ENCODE measurements at regions not wholly inside any gene's neighbourhood (a gene's known extent, or its start where the extent isn't known, plus 50 kb on each side); places are given as distances from the start of the nearest gene placed in this dataset.

DNA sequence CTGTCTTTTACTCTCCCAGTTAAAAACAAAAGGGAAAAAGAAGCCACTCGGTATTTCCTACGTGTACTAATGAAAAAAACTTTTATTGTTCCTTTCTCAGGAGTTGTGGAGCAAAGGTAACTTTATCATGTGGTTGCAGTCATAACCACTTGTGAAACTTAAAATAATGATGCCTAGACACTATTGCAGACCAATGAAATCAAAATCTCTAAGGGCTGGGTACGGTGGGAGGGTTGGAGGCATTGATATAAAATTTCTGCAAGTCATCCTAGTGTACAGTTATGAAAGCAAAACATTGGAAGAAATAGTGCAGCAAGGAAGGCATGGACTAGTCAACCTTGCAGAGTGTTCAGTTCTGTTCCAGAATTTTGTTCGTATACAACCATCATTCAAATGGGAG lies 808.8 kb downstream of the TUSC7 start:
- Histone ChIP-seq H3K4ac (ENCODE audit: low read depth in 1 of 2, low read length in 2 of 2) (no peak overlapping the region), H4K91ac (ENCODE audit: low read length) (no peak overlapping the region), H3K23ac (ENCODE audit: low read length in 2 of 2) (no peak overlapping the region), H3K4me1 (ENCODE audit: control insufficient read depth, insufficient read depth, low read depth, low read length) (peaks cover under 1% of the 10 kb centered on the region), H2AK5ac (ENCODE audit: low read length, severe bottlenecking) (no peak overlapping the region), H3K9ac (ENCODE audit: low read length) (no peak overlapping the region), H3K9me3 (ENCODE audit: control insufficient read depth, low read length) (no peaks in the 10 kb centered on the region), H2BK120ac (ENCODE audit: low read depth, low read length) (no peak overlapping the region), H3K4me3 (ENCODE audit: insufficient read depth in 1 of 2, low read depth in 1 of 2, low read length in 2 of 2) (no peak overlapping the region), H3K27ac (ENCODE audit: low read length, poor library complexity, severe bottlenecking) (no peak overlapping the region), H2BK12ac (ENCODE audit: low read length in 2 of 2) (no peak overlapping the region), H3K79me1 (replicated peaks; ENCODE audit: low read length, poor library complexity, severe bottlenecking) (no peaks in the 10 kb centered on the region), H3K18ac (ENCODE audit: low read depth in 1 of 2, low read length in 2 of 2) (no peak overlapping the region), H4K8ac (ENCODE audit: low read length) (no peak overlapping the region), H2BK5ac (ENCODE audit: low read depth, low read length, poor library complexity, severe bottlenecking) (no peak overlapping the region), H3K14ac (ENCODE audit: low read length in 2 of 2) (no peak overlapping the region), H3K36me3 (ENCODE audit: control insufficient read depth in 1 of 2, insufficient read depth in 2 of 2, low read depth in 1 of 2, low read length in 2 of 2) (no peaks in the 10 kb centered on the region), H3K4me2 (ENCODE audit: low read length, poor library complexity, severe bottlenecking) (no peak overlapping the region), H2BK15ac (ENCODE audit: low read depth, poor library complexity, severe bottlenecking) (no peak overlapping the region), H2AFZ (ENCODE audit: low read depth, low read length) (no peak overlapping the region), H3K27me3 (ENCODE audit: control insufficient read depth in 1 of 2, insufficient read depth in 1 of 2, low read length in 2 of 2) (no peaks in the 10 kb centered on the region)
- no peak for DNase-seq
- 96% methylated on average over 2 of the region's 4 CpGs for WGBS

DNA sequence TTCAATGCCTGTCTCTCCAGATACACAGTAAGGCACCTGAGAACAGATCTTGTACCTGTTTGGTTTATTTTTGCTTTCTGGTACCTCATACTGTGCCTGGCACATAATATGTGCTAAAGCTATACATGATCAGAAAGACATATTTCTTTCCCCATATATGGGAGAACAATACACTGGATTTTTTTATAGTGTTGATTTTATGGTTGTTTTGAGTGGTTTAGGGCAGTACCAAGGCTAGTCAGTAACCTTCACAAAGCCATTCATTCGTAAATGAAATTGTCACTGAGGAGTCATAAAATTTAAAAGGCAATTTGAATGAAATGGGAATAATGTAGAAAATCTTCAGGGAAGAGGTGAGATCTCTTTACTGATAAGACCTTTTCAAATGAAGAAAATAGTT lies 810.2 kb downstream of the TUSC7 start:
- Histone ChIP-seq H3K14ac (ENCODE audit: low read length in 2 of 2) (no peak overlapping the region), H2AK5ac (ENCODE audit: low read length, severe bottlenecking) (no peak overlapping the region), H2BK12ac (ENCODE audit: low read length in 2 of 2) (no peak overlapping the region), H3K4me2 (ENCODE audit: low read length, poor library complexity, severe bottlenecking) (no peak overlapping the region), H2AFZ (ENCODE audit: low read depth, low read length) (no peak overlapping the region), H3K23ac (ENCODE audit: low read length in 2 of 2) (no peak overlapping the region), H2BK15ac (ENCODE audit: low read depth, poor library complexity, severe bottlenecking) (no peak overlapping the region), H3K18ac (ENCODE audit: low read depth in 1 of 2, low read length in 2 of 2) (no peak overlapping the region), H2BK5ac (ENCODE audit: low read depth, low read length, poor library complexity, severe bottlenecking) (no peak overlapping the region), H2BK120ac (ENCODE audit: low read depth, low read length) (no peak overlapping the region), H3K4me3 (ENCODE audit: insufficient read depth in 1 of 2, low read depth in 1 of 2, low read length in 2 of 2) (no peak overlapping the region), H3K9me3 (ENCODE audit: control insufficient read depth, low read length) (no peaks in the 10 kb centered on the region), H3K36me3 (ENCODE audit: control insufficient read depth in 1 of 2, insufficient read depth in 2 of 2, low read depth in 1 of 2, low read length in 2 of 2) (no peaks in the 10 kb centered on the region), H3K27me3 (ENCODE audit: control insufficient read depth in 1 of 2, insufficient read depth in 1 of 2, low read length in 2 of 2) (no peaks in the 10 kb centered on the region), H3K9ac (ENCODE audit: low read length) (no peak overlapping the region), H3K27ac (ENCODE audit: low read length, poor library complexity, severe bottlenecking) (no peak overlapping the region), H4K8ac (ENCODE audit: low read length) (no peak overlapping the region), H4K91ac (ENCODE audit: low read length) (no peak overlapping the region), H3K4ac (ENCODE audit: low read depth in 1 of 2, low read length in 2 of 2) (no peak overlapping the region), H3K4me1 (ENCODE audit: control insufficient read depth, insufficient read depth, low read depth, low read length) (peaks cover 2% of the 10 kb centered on the region), H3K79me1 (replicated peaks; ENCODE audit: low read length, poor library complexity, severe bottlenecking) (no peaks in the 10 kb centered on the region)
- no peak for DNase-seq
- 84% methylated on average over 1 of the region's 1 CpG for WGBS

DNA sequence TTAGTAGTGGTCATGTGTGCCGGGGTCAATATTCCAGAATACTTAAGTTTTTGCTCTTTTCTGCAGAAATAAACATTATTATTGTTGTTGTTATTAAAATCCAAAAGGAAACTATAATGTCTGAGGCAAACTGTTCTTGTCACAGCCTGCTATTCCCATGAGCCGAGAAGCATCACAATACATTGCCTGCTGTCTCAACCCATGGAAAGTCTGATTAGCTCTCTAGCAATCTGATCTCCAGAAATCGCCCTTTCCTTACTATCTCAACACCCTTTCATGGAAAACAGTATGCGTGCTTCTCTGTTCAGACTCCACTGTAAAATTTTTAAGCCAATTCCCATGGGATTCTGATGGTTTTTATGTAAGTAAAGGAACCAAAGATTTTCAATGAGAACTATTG lies 811.0 kb downstream of the TUSC7 start:
- H2BK15ac ChIP-seq (ENCODE audit: low read depth, poor library complexity, severe bottlenecking): no peak overlapping the region
- H3K4ac ChIP-seq (ENCODE audit: low read depth in 1 of 2, low read length in 2 of 2): no peak overlapping the region
- H3K23ac ChIP-seq (ENCODE audit: low read length in 2 of 2): no peak overlapping the region
- no peak overlapping the region for H3K4me2 ChIP-seq (ENCODE audit: low read length, poor library complexity, severe bottlenecking)
- H3K9ac ChIP-seq (ENCODE audit: low read length): no peak overlapping the region
- H4K8ac ChIP-seq (ENCODE audit: low read length): no peak overlapping the region
- no peaks in the 10 kb centered on the region for H3K36me3 ChIP-seq (ENCODE audit: control insufficient read depth in 1 of 2, insufficient read depth in 2 of 2, low read depth in 1 of 2, low read length in 2 of 2)
- H3K27me3 ChIP-seq (ENCODE audit: control insufficient read depth in 1 of 2, insufficient read depth in 1 of 2, low read length in 2 of 2): no peaks in the 10 kb centered on the region
- H2BK120ac ChIP-seq (ENCODE audit: low read depth, low read length): no peak overlapping the region
- 86% methylated on average over 2 of the region's 4 CpGs for WGBS
- H2AK5ac ChIP-seq (ENCODE audit: low read length, severe bottlenecking): no peak overlapping the region
- H2BK5ac ChIP-seq (ENCODE audit: low read depth, low read length, poor library complexity, severe bottlenecking): no peak overlapping the region
- H3K14ac ChIP-seq (ENCODE audit: low read length in 2 of 2): no peak overlapping the region
- peaks cover 5% of the 10 kb centered on the region for H3K4me1 ChIP-seq (ENCODE audit: control insufficient read depth, insufficient read depth, low read depth, low read length)
- H3K79me1 ChIP-seq (replicated peaks; ENCODE audit: low read length, poor library complexity, severe bottlenecking): no peaks in the 10 kb centered on the region
- no peak overlapping the region for H2BK12ac ChIP-seq (ENCODE audit: low read length in 2 of 2)
- no peak overlapping the region for H2AFZ ChIP-seq (ENCODE audit: low read depth, low read length)
- H4K91ac ChIP-seq (ENCODE audit: low read length): no peak overlapping the region
- H3K9me3 ChIP-seq (ENCODE audit: control insufficient read depth, low read length): no peaks in the 10 kb centered on the region
- H3K27ac ChIP-seq (ENCODE audit: low read length, poor library complexity, severe bottlenecking): no peak overlapping the region
- no peak overlapping the region for H3K4me3 ChIP-seq (ENCODE audit: insufficient read depth in 1 of 2, low read depth in 1 of 2, low read length in 2 of 2)
- no peak for DNase-seq
- H3K18ac ChIP-seq (ENCODE audit: low read depth in 1 of 2, low read length in 2 of 2): no peak overlapping the region

DNA sequence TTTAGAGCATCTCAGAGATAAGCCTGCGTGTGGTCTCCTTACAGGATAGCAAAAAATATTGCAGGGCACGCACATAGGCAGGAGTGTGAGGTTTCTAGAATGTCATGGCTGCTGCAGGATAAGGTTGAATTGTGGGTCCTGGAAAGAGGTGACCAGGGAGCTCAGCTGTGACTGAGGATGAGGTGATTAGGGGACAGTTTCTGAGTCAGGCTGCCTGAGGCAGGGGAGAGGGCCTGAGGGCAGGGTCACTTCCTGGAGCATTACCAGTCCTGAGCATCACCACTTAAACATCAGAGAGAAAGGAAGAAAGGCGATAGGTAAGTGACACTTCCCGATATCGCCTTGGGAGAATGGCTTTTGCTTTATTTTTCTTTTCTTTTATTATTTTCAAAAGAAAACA lies 813.8 kb downstream of the TUSC7 start:
- Histone ChIP-seq H3K4me2 (ENCODE audit: low read length, poor library complexity, severe bottlenecking) (no peak overlapping the region), H3K23ac (ENCODE audit: low read length in 2 of 2) (no peak overlapping the region), H2BK5ac (ENCODE audit: low read depth, low read length, poor library complexity, severe bottlenecking) (no peak overlapping the region), H2BK120ac (ENCODE audit: low read depth, low read length) (no peak overlapping the region), H3K14ac (ENCODE audit: low read length in 2 of 2) (no peak overlapping the region), H3K18ac (ENCODE audit: low read depth in 1 of 2, low read length in 2 of 2) (peak overlapping the region in 1 of 2 experiments; percentile 37), H2BK15ac (ENCODE audit: low read depth, poor library complexity, severe bottlenecking) (no peak overlapping the region), H2BK12ac (ENCODE audit: low read length in 2 of 2) (no peak overlapping the region), H4K8ac (ENCODE audit: low read length) (no peak overlapping the region), H3K79me1 (replicated peaks; ENCODE audit: low read length, poor library complexity, severe bottlenecking) (no peaks in the 10 kb centered on the region), H3K9me3 (ENCODE audit: control insufficient read depth, low read length) (no peaks in the 10 kb centered on the region), H3K27me3 (ENCODE audit: control insufficient read depth in 1 of 2, insufficient read depth in 1 of 2, low read length in 2 of 2) (no peaks in the 10 kb centered on the region), H3K4me1 (ENCODE audit: control insufficient read depth, insufficient read depth, low read depth, low read length) (peaks cover 5% of the 10 kb centered on the region), H3K4ac (ENCODE audit: low read depth in 1 of 2, low read length in 2 of 2) (no peak overlapping the region), H4K91ac (ENCODE audit: low read length) (no peak overlapping the region), H3K9ac (ENCODE audit: low read length) (no peak overlapping the region), H3K36me3 (ENCODE audit: control insufficient read depth in 1 of 2, insufficient read depth in 2 of 2, low read depth in 1 of 2, low read length in 2 of 2) (no peaks in the 10 kb centered on the region), H3K27ac (ENCODE audit: low read length, poor library complexity, severe bottlenecking) (no peak overlapping the region), H2AFZ (ENCODE audit: low read depth, low read length) (no peak overlapping the region), H2AK5ac (ENCODE audit: low read length, severe bottlenecking) (no peak overlapping the region), H3K4me3 (ENCODE audit: insufficient read depth in 1 of 2, low read depth in 1 of 2, low read length in 2 of 2) (no peak overlapping the region)
- 72% methylated on average over 2 of the region's 5 CpGs for WGBS
- DNase-seq: no peak

Measured in mesenchymal stem cell (in vitro differentiated cells and primary cell).